PC-3 (cell line): ENCODE measurements at regions not wholly inside any gene's neighbourhood (a gene's known extent, or its start where the extent isn't known, plus 50 kb on each side); places are given as distances from the start of the nearest gene placed in this dataset.

Source experiments
- ATAC-seq: fragments of 200-7000 bp; cut with Tn5 transposase; 2 replicates; pipeline ENCODE4 v1.9.1; 2020; ENCODE audit warnings: mild to moderate bottlenecking, moderate library complexity
- BruUV-seq: library from RNA; stranded (reverse); fragments of 400-500 nt; replicated peaks from 2 replicates; lab custom pipeline; 2021; lab: Mats Ljungman, UMichigan
- CTCF ChIA-PET: fragments of 300-600 bp; sonication (Branson Sonifier 250); formaldehyde crosslinking; loops from one replicate; lab custom pipeline; 2022; ENCODE audit warnings: antibody characterized with exemption; lab: Charles Lee
- POLR2A ChIA-PET: fragments of 300-600 bp; sonication (Branson Sonifier 250); formaldehyde crosslinking; loops from one replicate; lab custom pipeline; 2022; ENCODE audit warnings: antibody characterized with exemption; ENCODE audit not compliant: unreplicated experiment; lab: Charles Lee
- DNase-seq: peaks from one replicate; pipeline ENCODE4 v3.0.0-alpha.2; 2015
- H2AFZ ChIP-seq: fragments of 300-600 bp; sonication (generic); 2 replicates; pipeline ENCODE4 v1.6.0; 2016; ENCODE audit warnings: antibody characterized with exemption, low read length
- H3F3A ChIP-seq: fragments of 300-600 bp; sonication (generic); one replicate; pipeline ENCODE4 v1.6.0; 2017; ENCODE audit warnings: antibody characterized with exemption, low read length, control low read depth, mild to moderate bottlenecking; ENCODE audit not compliant: unreplicated experiment
- H3K27ac ChIP-seq: fragments of 300-600 bp; sonication (generic); 2 replicates; pipeline ENCODE4 v1.5.1; 2016; ENCODE audit warnings: mild to moderate bottlenecking, low read length
- H3K27me3 ChIP-seq: fragments of 300-600 bp; sonication (generic); 2 replicates; pipeline ENCODE4 v1.6.1; 2016; ENCODE audit warnings: low read length, mixed read lengths
- H3K36me3 ChIP-seq: fragments of 300-600 bp; sonication (generic); 2 replicates; pipeline ENCODE4 v1.6.1; 2016; ENCODE audit warnings: low read depth, mixed run types, low read length, mixed read lengths
- H3K4me1 ChIP-seq: fragments of 300-600 bp; sonication (generic); 2 replicates; pipeline ENCODE4 v1.5.1; 2016; ENCODE audit warnings: low read length; ENCODE audit not compliant: insufficient read depth
- H3K4me2 ChIP-seq: fragments of 300-600 bp; sonication (generic); 2 replicates; pipeline ENCODE4 v1.6.0; 2016; ENCODE audit warnings: low read length
- H3K4me3 ChIP-seq: fragments of 300-600 bp; sonication (generic); 2 replicates; pipeline ENCODE4 v1.5.1; 2016; ENCODE audit warnings: mild to moderate bottlenecking, low read length, mixed read lengths
- H3K79me2 ChIP-seq: fragments of 300-600 bp; sonication (generic); 2 replicates; pipeline ENCODE4 v1.6.1; 2017; ENCODE audit warnings: low read length, mixed read lengths
- H3K9ac ChIP-seq: fragments of 300-600 bp; sonication (generic); 2 replicates; pipeline ENCODE4 v1.6.0; 2016; ENCODE audit warnings: mild to moderate bottlenecking, low read length
- H3K9me2 ChIP-seq: fragments of 300-600 bp; sonication (generic); replicated peaks from 2 replicates; pipeline ENCODE4 v1.6.1; 2016; ENCODE audit warnings: mixed run types, low read length, mixed read lengths
- H3K9me3 ChIP-seq: fragments of 300-600 bp; sonication (generic); 2 replicates; pipeline ENCODE4 v1.6.1; 2016; ENCODE audit warnings: low read length, mixed read lengths
- H4K20me1 ChIP-seq: fragments of 300-600 bp; sonication (generic); 2 replicates; pipeline ENCODE4 v1.6.1; 2016; ENCODE audit warnings: low read length, mixed read lengths
- CTCF ChIP-seq: fragments of 300-600 bp; sonication (generic); conservative IDR thresholded peaks from 2 replicates; pipeline ENCODE4 v1.5.1; 2017; ENCODE audit warnings: antibody characterized with exemption, low read depth, mild to moderate bottlenecking, low read length
- EZH2 ChIP-seq: fragments of 300-600 bp; sonication (generic); IDR thresholded peaks from one replicate; pipeline ENCODE4 v1.6.1; 2017; ENCODE audit warnings: antibody characterized with exemption, mild to moderate bottlenecking, low read length; ENCODE audit not compliant: unreplicated experiment
- EZH2phosphoT487 ChIP-seq: fragments of 300-600 bp; sonication (generic); IDR thresholded peaks from 2 replicates; pipeline ENCODE4 v1.6.1; 2018; ENCODE audit warnings: mild to moderate bottlenecking, antibody characterized with exemption, low read length, borderline replicate concordance
- intact Hi-C: fragments of 100-400 bp; cut with micrococcal nuclease; formaldehyde crosslinking; loops from 2 replicates; pipeline ENCODE4 v1.9.0; 2023

GRCh38 chr14:61632401-61632800, 62.9 kb upstream of the HIF1A start:
- H4K20me1 ChIP-seq, result no peaks in the 10 kb centered on the region
- BruUV-seq, result no TSS peak
- H3K9me2 ChIP-seq, result 0 out of 2 replicates have a peak, but pooled peaks cover under 1% of the 10 kb centered on the region
- H3K9ac ChIP-seq, result no peak overlapping the region
- H3K9me3 ChIP-seq, result no peaks in the 10 kb centered on the region
- no peak for ATAC-seq
- ChIA-PET POLR2A (no interaction called here), CTCF (no interaction called here)
- peaks cover 22% of the 10 kb centered on the region for H3K4me1 ChIP-seq
- H3K27me3 ChIP-seq, result no peaks in the 10 kb centered on the region
- H2AFZ ChIP-seq, result no peak overlapping the region
- no peaks in the 10 kb centered on the region for H3K79me2 ChIP-seq
- intact Hi-C loops, result loop anchor here (5.0 to 10.0 kb wide), 2 partner anchors 205 to 338 kb away; no protein-coding TSS in a partner anchor
- no peak overlapping the region for H3K4me3 ChIP-seq
- no peaks in the 10 kb centered on the region for H3F3A ChIP-seq
- H3K4me2 ChIP-seq, result no peak overlapping the region
- TF ChIP-seq CTCF, result no peak
- no peak for TF ChIP-seq EZH2phosphoT487
- TF ChIP-seq EZH2, result no peak
- no peak overlapping the region for H3K27ac ChIP-seq
- DNase-seq, result no peak
- no peaks in the 10 kb centered on the region for H3K36me3 ChIP-seq

DNA sequence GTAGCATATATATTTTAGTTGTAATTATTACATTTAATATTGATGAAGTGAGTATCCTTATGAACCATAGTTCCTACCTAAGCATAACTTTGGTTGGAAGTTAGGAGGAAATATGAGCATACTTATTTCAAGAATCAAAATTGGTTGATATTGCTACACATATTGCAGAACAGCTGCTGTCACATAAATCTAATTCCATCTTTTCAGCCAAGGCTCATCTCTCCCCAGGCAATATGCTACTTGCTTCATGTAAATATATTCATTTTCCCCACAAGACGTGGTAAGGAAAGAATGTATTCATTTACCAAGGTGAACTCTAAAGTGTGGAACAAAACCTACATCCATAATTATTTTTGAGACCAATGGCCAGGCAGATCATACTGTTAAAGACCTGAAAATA, 62.5 kb upstream of the HIF1A start:
- H3K27ac ChIP-seq, result no peak overlapping the region
- TF ChIP-seq EZH2phosphoT487 (no peak), CTCF (no peak), EZH2 (no peak)
- no TSS peak for BruUV-seq
- no peak for ATAC-seq
- POLR2A ChIA-PET, result no interaction called here
- H2AFZ ChIP-seq, result no peak overlapping the region
- H3K9me3 ChIP-seq, result no peaks in the 10 kb centered on the region
- no peaks in the 10 kb centered on the region for H3F3A ChIP-seq
- no peak for DNase-seq
- H4K20me1 ChIP-seq, result no peaks in the 10 kb centered on the region
- CTCF ChIA-PET, result no interaction called here
- no peak overlapping the region for H3K4me3 ChIP-seq
- intact Hi-C loops, result loop anchor here (5.0 to 10.0 kb wide), 2 partner anchors 204 to 338 kb away; no protein-coding TSS in a partner anchor
- H3K4me1 ChIP-seq, result peaks cover 25% of the 10 kb centered on the region
- no peaks in the 10 kb centered on the region for H3K9me2 ChIP-seq
- H3K27me3 ChIP-seq, result no peaks in the 10 kb centered on the region
- no peak overlapping the region for H3K9ac ChIP-seq
- H3K36me3 ChIP-seq, result no peaks in the 10 kb centered on the region
- no peaks in the 10 kb centered on the region for H3K79me2 ChIP-seq
- H3K4me2 ChIP-seq, result no peak overlapping the region

- Histone ChIP-seq H4K20me1 (no peaks in the 10 kb centered on the region), H3K27ac (no peak overlapping the region), H3K79me2 (no peaks in the 10 kb centered on the region), H3K27me3 (no peaks in the 10 kb centered on the region), H2AFZ (no peak overlapping the region), H3K4me3 (no peak overlapping the region), H3K9me3 (no peaks in the 10 kb centered on the region), H3K4me2 (no peak overlapping the region), H3K36me3 (no peaks in the 10 kb centered on the region), H3F3A (peaks cover 7% of the 10 kb centered on the region), H3K9ac (no peak overlapping the region), H3K9me2 (no peaks in the 10 kb centered on the region), H3K4me1 (peaks cover 29% of the 10 kb centered on the region)
- ATAC-seq, result no peak
- TF ChIP-seq EZH2phosphoT487 (no peak), EZH2 (no peak), CTCF (no peak)
- intact Hi-C loops, result loop anchor here (1.0 to 10.0 kb wide), 3 partner anchors 50 to 341 kb away; no protein-coding TSS in a partner anchor
- DNase-seq, result no peak
- POLR2A ChIA-PET, result no interaction called here
- no TSS peak for BruUV-seq
- CTCF ChIA-PET, result no interaction called here
Observed at GRCh38 chr14:61636291-61636690, 59.0 kb upstream of the HIF1A start.
